ENCODE measurements at regions not wholly inside any gene's neighbourhood (a gene's known extent, or its start where the extent isn't known, plus 50 kb on each side); places are given as distances from the start of the nearest gene placed in this dataset.

GRCh38 chr2:8158711-8159110 lies 523.1 kb upstream of the ID2 start:
- TF ChIP-seq, protein P1, sequence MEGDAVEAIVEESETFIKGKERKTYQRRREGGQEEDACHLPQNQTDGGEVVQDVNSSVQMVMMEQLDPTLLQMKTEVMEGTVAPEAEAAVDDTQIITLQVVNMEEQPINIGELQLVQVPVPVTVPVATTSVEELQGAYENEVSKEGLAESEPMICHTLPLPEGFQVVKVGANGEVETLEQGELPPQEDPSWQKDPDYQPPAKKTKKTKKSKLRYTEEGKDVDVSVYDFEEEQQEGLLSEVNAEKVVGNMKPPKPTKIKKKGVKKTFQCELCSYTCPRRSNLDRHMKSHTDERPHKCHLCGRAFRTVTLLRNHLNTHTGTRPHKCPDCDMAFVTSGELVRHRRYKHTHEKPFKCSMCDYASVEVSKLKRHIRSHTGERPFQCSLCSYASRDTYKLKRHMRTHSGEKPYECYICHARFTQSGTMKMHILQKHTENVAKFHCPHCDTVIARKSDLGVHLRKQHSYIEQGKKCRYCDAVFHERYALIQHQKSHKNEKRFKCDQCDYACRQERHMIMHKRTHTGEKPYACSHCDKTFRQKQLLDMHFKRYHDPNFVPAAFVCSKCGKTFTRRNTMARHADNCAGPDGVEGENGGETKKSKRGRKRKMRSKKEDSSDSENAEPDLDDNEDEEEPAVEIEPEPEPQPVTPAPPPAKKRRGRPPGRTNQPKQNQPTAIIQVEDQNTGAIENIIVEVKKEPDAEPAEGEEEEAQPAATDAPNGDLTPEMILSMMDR (IDR thresholded peaks at IDR 0.05): no peak
- TF ChIP-seq POLR2A (IDR thresholded peaks at IDR 0.05): no peak
- TF ChIP-seq POLR2AphosphoS5 (IDR thresholded peaks at IDR 0.05): no peak
